Endothelial cell of umbilical vein (primary cell): ENCODE measurements at regions not wholly inside any gene's neighbourhood (a gene's known extent, or its start where the extent isn't known, plus 50 kb on each side); places are given as distances from the start of the nearest gene placed in this dataset.

ENCODE experiments used
- BruUV-seq: library from RNA; stranded (reverse); fragments of 400-500 nt; replicated peaks from 2 replicates; lab custom pipeline; 2021; lab: Mats Ljungman, UMichigan
- CTCF ChIA-PET: fragments of 300-600, 350-600 bp; sonication (Branson Sonifier 250); formaldehyde crosslinking; loops from one replicate; lab custom pipeline; 2021; ENCODE audit warnings: antibody characterized with exemption, inconsistent platforms; lab: Charles Lee
- POLR2A ChIA-PET: fragments of 300-600, 350-600 bp; sonication (Branson Sonifier 250); formaldehyde crosslinking; loops from one replicate; lab custom pipeline; 2021; ENCODE audit warnings: antibody characterized with exemption, inconsistent platforms; lab: Charles Lee
- DNase-seq: peaks from one replicate; pipeline ENCODE4 v3.0.0-alpha.2; 2011; ENCODE audit warnings: low read depth, low spot score
- FAIRE-seq: peaks from 2 replicates; lab custom pipeline; 2011; peaks lifted over from hg19 to GRCh38; lab: Jason Lieb, UNC
- H2AFZ ChIP-seq: 2 replicates; pipeline ENCODE4 v1.6.0; 2012; ENCODE audit warnings: low read depth, low read length, control low read depth, inconsistent platforms
- H3K27ac ChIP-seq: 2 replicates; pipeline ENCODE4 v1.5.1; 2011; ENCODE audit warnings: low read depth, mild to moderate bottlenecking, control low read depth, low read length, moderate library complexity; ENCODE audit not compliant: insufficient read depth
- H3K27me3 ChIP-seq, 2 experiments: 2 replicates each; pipeline versions ENCODE4 v1.6.0 to v1.6.1; 2011; ENCODE audit warnings: low read length in 2 of 2, mixed read lengths in 1 of 2; ENCODE audit not compliant: control insufficient read depth in 2 of 2, insufficient read depth in 2 of 2
- H3K36me3 ChIP-seq, 2 experiments: 2 replicates in 1 of 2; 3 replicates in 1 of 2; pipeline ENCODE4 v1.5.1; 2011; ENCODE audit warnings: low read length in 2 of 2, mild to moderate bottlenecking in 1 of 2, moderate library complexity in 1 of 2; ENCODE audit not compliant: control insufficient read depth in 2 of 2, insufficient read depth in 2 of 2; ENCODE audit errors: extremely low read depth in 1 of 2
- H3K4me1 ChIP-seq: 3 replicates; pipeline ENCODE4 v1.5.1; 2011; ENCODE audit warnings: mild to moderate bottlenecking, low read length; ENCODE audit not compliant: control insufficient read depth, insufficient read depth; ENCODE audit errors: extremely low read depth
- H3K4me2 ChIP-seq: 2 replicates; pipeline ENCODE4 v1.6.1; 2011; ENCODE audit warnings: low read length, control low read depth, mixed read lengths; ENCODE audit not compliant: insufficient read depth
- H3K4me3 ChIP-seq, 3 experiments: fragments of 200-600 bp in 1 of 3; sonication (generic), shearing (Covaris generic) in 1 of 3; replicated peaks in 1 of 3; 2 replicates each; pipeline ENCODE4 v1.5.1; 2011 to 2016; ENCODE audit warnings: control low read depth in 3 of 3, low read length in 3 of 3, mild to moderate bottlenecking in 2 of 3, inconsistent platforms in 1 of 3, low read depth in 1 of 3, moderate library complexity in 1 of 3; ENCODE audit not compliant: insufficient read depth in 1 of 3
- H3K79me2 ChIP-seq: 2 replicates; pipeline ENCODE4 v1.6.0; 2012; ENCODE audit warnings: low read length, inconsistent platforms; ENCODE audit not compliant: control insufficient read depth, insufficient read depth
- H3K9ac ChIP-seq: replicated peaks from 2 replicates; pipeline ENCODE3; 2011; ENCODE audit warnings: low read length, control low read depth; ENCODE audit not compliant: insufficient read depth; ENCODE audit errors: extremely low read depth
- H3K9me1 ChIP-seq: replicated peaks from 3 replicates; pipeline ENCODE4 v1.6.0; 2011; ENCODE audit warnings: mild to moderate bottlenecking, low read length; ENCODE audit not compliant: control insufficient read depth, insufficient read depth; ENCODE audit errors: extremely low read depth
- H3K9me3 ChIP-seq: replicated peaks from 2 replicates; pipeline ENCODE4 v1.5.1; 2012; ENCODE audit warnings: low read length, inconsistent platforms; ENCODE audit not compliant: control insufficient read depth, insufficient read depth
- H4K20me1 ChIP-seq: replicated peaks from 2 replicates; pipeline ENCODE3; 2011; ENCODE audit warnings: mild to moderate bottlenecking, low read length; ENCODE audit not compliant: control insufficient read depth, insufficient read depth; ENCODE audit errors: extremely low read depth
- CTCF ChIP-seq, 2 donors: IDR thresholded peaks; 1 replicate in 1 of 2; 2 replicates in 1 of 2; pipeline ENCODE4 v1.5.1; 2011; ENCODE audit warnings: low read length in 2 of 2, mild to moderate bottlenecking in 2 of 2, moderate library complexity in 2 of 2, control low read depth in 1 of 2, inconsistent platforms in 1 of 2, low read depth in 1 of 2; ENCODE audit not compliant: insufficient read depth in 1 of 2; ENCODE audit errors: extremely low read depth in 1 of 2
- EZH2 ChIP-seq: IDR thresholded peaks from 2 replicates; pipeline ENCODE4 v1.6.1; 2012; ENCODE audit warnings: borderline replicate concordance, low read depth, mild to moderate bottlenecking, moderate library complexity, low read length, inconsistent platforms; ENCODE audit not compliant: severe bottlenecking
- FOS ChIP-seq: IDR thresholded peaks from 2 replicates; pipeline ENCODE4 v1.6.1; 2011; ENCODE audit warnings: mild to moderate bottlenecking, low read length, moderate library complexity, borderline replicate concordance; ENCODE audit not compliant: insufficient read depth
- GATA2 ChIP-seq: IDR thresholded peaks from 2 replicates; pipeline ENCODE4 v1.7.0; 2011; ENCODE audit warnings: low read depth, mild to moderate bottlenecking, moderate library complexity, mixed read lengths, low read length; ENCODE audit not compliant: insufficient read length, insufficient read depth
- JUN ChIP-seq: IDR thresholded peaks from 2 replicates; pipeline ENCODE4 v1.6.1; 2011; ENCODE audit warnings: borderline replicate concordance, low read depth; ENCODE audit not compliant: insufficient read length, insufficient read depth
- MYC ChIP-seq: IDR thresholded peaks from one replicate; pipeline ENCODE4 v1.6.1; 2011; ENCODE audit warnings: mild to moderate bottlenecking, low read depth, low read length
- POLR2A ChIP-seq: IDR thresholded peaks from 2 replicates; pipeline ENCODE4 v1.6.1; 2012; ENCODE audit warnings: low read depth, mild to moderate bottlenecking, control low read depth, low read length
- POLR2AphosphoS5 ChIP-seq: IDR thresholded peaks from 2 replicates; pipeline ENCODE4 v1.6.1; 2012; ENCODE audit warnings: low read depth, mild to moderate bottlenecking, control low read depth, low read length, moderate library complexity; ENCODE audit not compliant: insufficient read depth
- dilution Hi-C: fragments of 300-500 bp; cut with MboI; formaldehyde crosslinking; loops from one replicate; pipeline ENCODE4 v1.15.0; 2019; ENCODE audit warnings: low sequenced_read_pairs; ENCODE audit not compliant: extremely low pct_ligation_motif_present
- intact Hi-C: fragments of 100-400 bp; cut with micrococcal nuclease; formaldehyde crosslinking; loops from one replicate; pipeline ENCODE4 v1.10.0; 2022
- TF ChIP-seq, protein P1 (sequence below): IDR thresholded peaks from 2 replicates; pipeline ENCODE4 v1.6.1; 2011; ENCODE audit not compliant: insufficient read depth, insufficient read length

GRCh38 chr6:144619966-144620365, 334.8 kb downstream of the UTRN start:
- H2AFZ ChIP-seq = no peak overlapping the region
- no TSS peak for BruUV-seq
- dilution Hi-C loops (no loop called here), intact Hi-C loops (no loop called here)
- H4K20me1 ChIP-seq = peaks cover 3% of the 10 kb centered on the region
- no peaks in the 10 kb centered on the region for H3K36me3 ChIP-seq
- no peak for TF ChIP-seq CTCF (IDR thresholded peaks at IDR 0.05; ENCODE audit: extremely low read depth in 1 of 2, insufficient read depth in 1 of 2, low read depth in 1 of 2, low read length in 2 of 2)
- TF ChIP-seq JUN = no peak
- no peak for TF ChIP-seq EZH2
- TF ChIP-seq MYC = no peak
- TF ChIP-seq, protein P1, sequence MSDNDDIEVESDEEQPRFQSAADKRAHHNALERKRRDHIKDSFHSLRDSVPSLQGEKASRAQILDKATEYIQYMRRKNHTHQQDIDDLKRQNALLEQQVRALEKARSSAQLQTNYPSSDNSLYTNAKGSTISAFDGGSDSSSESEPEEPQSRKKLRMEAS = no peak
- TF ChIP-seq FOS = no peak
- no peak for TF ChIP-seq GATA2
- no peak for TF ChIP-seq POLR2A
- no peak for TF ChIP-seq POLR2AphosphoS5
- no peaks in the 10 kb centered on the region for H3K79me2 ChIP-seq
- H3K4me2 ChIP-seq = no peak overlapping the region
- CTCF ChIA-PET = no interaction called here
- FAIRE-seq (no peak), DNase-seq (no peak)
- no peaks in the 10 kb centered on the region for H3K9me1 ChIP-seq
- H3K4me1 ChIP-seq = no peaks in the 10 kb centered on the region
- POLR2A ChIA-PET = no interaction called here
- H3K9me3 ChIP-seq = no peaks in the 10 kb centered on the region
- no peak overlapping the region for H3K9ac ChIP-seq
- no peak overlapping the region for H3K27ac ChIP-seq
- no peaks in the 10 kb centered on the region for H3K27me3 ChIP-seq
- H3K4me3 ChIP-seq = no peak overlapping the region
